ENCODE measurements at regions not wholly inside any gene's neighbourhood (a gene's known extent, or its start where the extent isn't known, plus 50 kb on each side); places are given as distances from the start of the nearest gene placed in this dataset.

GRCh38 chr5:60196385-60197113, 303.0 kb upstream of the PDE4D start:
- Histone ChIP-seq H4K20me1 (ENCODE audit: insufficient read depth) (no peaks in the 10 kb centered on the region), H3K27ac (peak overlapping the region; percentile 91), H3K9me3 (ENCODE audit: insufficient read depth, low read depth) (no peaks in the 10 kb centered on the region), H3K4me3 (no peak overlapping the region), H3K4me1 (replicated peaks; ENCODE audit: insufficient read depth) (peaks cover 15% of the 10 kb centered on the region), H3K9me2 (ENCODE audit: insufficient read depth) (no peaks in the 10 kb centered on the region), H2AFZ (0 out of 2 replicates have a peak overlapping the region, but pooled peaks have one; percentile 60), H3F3A (ENCODE audit: insufficient read depth, low read depth) (no peaks in the 10 kb centered on the region), H3K79me2 (ENCODE audit: low read depth) (no peaks in the 10 kb centered on the region), H3K27me3 (ENCODE audit: insufficient read depth, low read depth) (no peaks in the 10 kb centered on the region), H3K36me3 (ENCODE audit: low read depth) (no peaks in the 10 kb centered on the region), H3K4me2 (peak overlapping the region; percentile 51)
- TF ChIP-seq EZH2 (IDR thresholded peaks at IDR 0.05; ENCODE audit: low read depth): no peak
- no peak for TF ChIP-seq CTCF (conservative IDR thresholded peaks at IDR 0.05)
- TSS peak; percentile 95 for BruUV-seq (replicated peaks)
- ChIA-PET POLR2A (ENCODE audit: unreplicated experiment) (no interaction called here), CTCF (no interaction called here)
- DNase-seq: peak; percentile 74 to 82
- intact Hi-C loops (cut with micrococcal nuclease; ENCODE audit: unreplicated experiment): no loop called here

- H3K4me1 ChIP-seq (replicated peaks; ENCODE audit: insufficient read depth): peaks cover 15% of the 10 kb centered on the region
- no peak overlapping the region for H3K4me2 ChIP-seq
- no peaks in the 10 kb centered on the region for H4K20me1 ChIP-seq (ENCODE audit: insufficient read depth)
- intact Hi-C loops (cut with micrococcal nuclease; ENCODE audit: unreplicated experiment): no loop called here
- ChIA-PET POLR2A (ENCODE audit: unreplicated experiment) (no interaction called here), CTCF (no interaction called here)
- no peaks in the 10 kb centered on the region for H3F3A ChIP-seq (ENCODE audit: insufficient read depth, low read depth)
- no TSS peak for BruUV-seq (replicated peaks)
- H2AFZ ChIP-seq: no peak overlapping the region
- H3K9me3 ChIP-seq (ENCODE audit: insufficient read depth, low read depth): no peaks in the 10 kb centered on the region
- TF ChIP-seq EZH2 (IDR thresholded peaks at IDR 0.05; ENCODE audit: low read depth) (no peak), CTCF (conservative IDR thresholded peaks at IDR 0.05) (no peak)
- no peaks in the 10 kb centered on the region for H3K36me3 ChIP-seq (ENCODE audit: low read depth)
- H3K79me2 ChIP-seq (ENCODE audit: low read depth): no peaks in the 10 kb centered on the region
- no peak overlapping the region for H3K4me3 ChIP-seq
- H3K27me3 ChIP-seq (ENCODE audit: insufficient read depth, low read depth): no peaks in the 10 kb centered on the region
- DNase-seq: no peak
- no peaks in the 10 kb centered on the region for H3K9me2 ChIP-seq (ENCODE audit: insufficient read depth)
- H3K27ac ChIP-seq: peak overlapping the region; percentile 91
Measured at GRCh38 chr5:60195551-60195950, 302.0 kb upstream of the PDE4D start.

- H4K20me1 ChIP-seq (ENCODE audit: insufficient read depth): no peaks in the 10 kb centered on the region
- ChIA-PET CTCF (no interaction called here), POLR2A (ENCODE audit: unreplicated experiment) (no interaction called here)
- no peak overlapping the region for H3K27ac ChIP-seq
- no peak overlapping the region for H3K4me3 ChIP-seq
- BruUV-seq (replicated peaks): no TSS peak
- no peak overlapping the region for H3K4me2 ChIP-seq
- DNase-seq: no peak
- no peaks in the 10 kb centered on the region for H3K27me3 ChIP-seq (ENCODE audit: insufficient read depth, low read depth)
- no peaks in the 10 kb centered on the region for H3K36me3 ChIP-seq (ENCODE audit: low read depth)
- H3K79me2 ChIP-seq (ENCODE audit: low read depth): no peaks in the 10 kb centered on the region
- intact Hi-C loops (cut with micrococcal nuclease; ENCODE audit: unreplicated experiment): no loop called here
- H2AFZ ChIP-seq: no peak overlapping the region
- no peaks in the 10 kb centered on the region for H3K9me2 ChIP-seq (ENCODE audit: insufficient read depth)
- no peaks in the 10 kb centered on the region for H3F3A ChIP-seq (ENCODE audit: insufficient read depth, low read depth)
- TF ChIP-seq CTCF (conservative IDR thresholded peaks at IDR 0.05): no peak
- no peak for TF ChIP-seq EZH2 (IDR thresholded peaks at IDR 0.05; ENCODE audit: low read depth)
- H3K4me1 ChIP-seq (replicated peaks; ENCODE audit: insufficient read depth): peaks cover 15% of the 10 kb centered on the region
- H3K9me3 ChIP-seq (ENCODE audit: insufficient read depth, low read depth): no peaks in the 10 kb centered on the region
Measured at GRCh38 chr5:60195083-60195482, 301.6 kb upstream of the PDE4D start.
